Ascending aorta (tissue), 2 donors: ENCODE measurements at regions not wholly inside any gene's neighbourhood (a gene's known extent, or its start where the extent isn't known, plus 50 kb on each side); places are given as distances from the start of the nearest gene placed in this dataset.
"Not testable (repeated sequence)": the region's sequence is repeated elsewhere in the genome, so short reads cannot be mapped to it uniquely, and the experiment has no call there.

Experiments used
- DNase-seq, 2 donors: peaks; one replicate each; pipeline ENCODE4 v3.0.0-alpha.2; 2019; ENCODE audit warnings: low spot score in 2 of 2
- H3K27ac ChIP-seq, 2 donors: fragments of 200-600 bp; sonication (generic); one replicate each; pipeline ENCODE4 v1.5.1; 2016 to 2017; ENCODE audit warnings: mild to moderate bottlenecking in 1 of 2
- H3K27me3 ChIP-seq: fragments of 200-600 bp; sonication (generic); one replicate; pipeline ENCODE4 v1.5.1; 2017
- H3K36me3 ChIP-seq, 2 donors: fragments of 200-600 bp; sonication (generic); one replicate each; pipeline ENCODE4 v1.5.1; 2016
- H3K4me1 ChIP-seq, 2 donors: fragments of 200-600 bp; sonication (generic); one replicate each; pipeline ENCODE4 v1.5.1; 2016 to 2017; ENCODE audit warnings: mild to moderate bottlenecking in 1 of 2
- H3K4me3 ChIP-seq, 2 donors: fragments of 200-600 bp; sonication (generic); one replicate each; pipeline ENCODE4 v1.5.1; 2016 to 2017; ENCODE audit warnings: mild to moderate bottlenecking in 1 of 2
- H3K9me3 ChIP-seq, 2 donors: fragments of 200-600 bp; sonication (generic); one replicate each; pipeline ENCODE4 v1.5.1; 2016
- CTCF ChIP-seq, 3 experiments: fragments of 200-600 bp in 2 of 3; fragments of 450-650 bp in 1 of 3; sonication (generic) in 2 of 3; IDR thresholded peaks; one replicate each; pipeline ENCODE4 v1.5.1; 2016 to 2019; ENCODE audit warnings: antibody characterized with exemption in 3 of 3, mild to moderate bottlenecking in 1 of 3, moderate library complexity in 1 of 3
- intact Hi-C: fragments of 100-400 bp; cut with DNase I; formaldehyde crosslinking; loops from one replicate; pipeline ENCODE4 v1.15.1; 2023

- intact Hi-C loops, result no loop called here
- H3K27me3 ChIP-seq, result no peaks in the 10 kb centered on the region
- H3K4me1 ChIP-seq, result no peaks in the 10 kb centered on the region
- H3K4me3 ChIP-seq, result no peak overlapping the region
- H3K27ac ChIP-seq, result no peak overlapping the region
- H3K9me3 ChIP-seq, result no peaks in the 10 kb centered on the region
- H3K36me3 ChIP-seq, result no peaks in the 10 kb centered on the region
- TF ChIP-seq CTCF (IDR thresholded peaks at IDR 0.05), result no peak
- no peak for DNase-seq
Measured at GRCh38 chr18:6570581-6571238, 156.0 kb upstream of the L3MBTL4 start.

GRCh38 chr18:6571239-6571602 is 156.5 kb upstream of the L3MBTL4 start:
- Histone ChIP-seq H3K4me1 (no peaks in the 10 kb centered on the region), H3K27me3 (no peaks in the 10 kb centered on the region), H3K36me3 (no peaks in the 10 kb centered on the region), H3K4me3 (no peak overlapping the region), H3K27ac (no peak overlapping the region), H3K9me3 (no peaks in the 10 kb centered on the region)
- DNase-seq, result no peak
- TF ChIP-seq CTCF (IDR thresholded peaks at IDR 0.05), result no peak
- intact Hi-C loops, result no loop called here

- DNase-seq, H3K27me3 ChIP-seq, H3K27ac ChIP-seq, H3K36me3 ChIP-seq, H3K9me3 ChIP-seq, H3K4me3 ChIP-seq, H3K4me1 ChIP-seq, intact Hi-C loops: not testable (repeated sequence)
Measured at GRCh38 chr18:6572192-6572591, 157.3 kb upstream of the ARHGAP28 start.

GRCh38 chr18:6574631-6575030 is 154.9 kb upstream of the ARHGAP28 start:
- no peak for TF ChIP-seq CTCF (IDR thresholded peaks at IDR 0.05)
- Histone ChIP-seq H3K27ac (no peak overlapping the region), H3K4me3 (no peak overlapping the region), H3K27me3 (no peaks in the 10 kb centered on the region), H3K4me1 (no peaks in the 10 kb centered on the region), H3K36me3 (no peaks in the 10 kb centered on the region), H3K9me3 (no peaks in the 10 kb centered on the region)
- DNase-seq, result no peak
- intact Hi-C loops, result no loop called here

- Histone ChIP-seq H3K4me3 (no peak overlapping the region), H3K4me1 (no peaks in the 10 kb centered on the region), H3K27ac (no peak overlapping the region), H3K27me3 (no peaks in the 10 kb centered on the region), H3K9me3 (no peaks in the 10 kb centered on the region), H3K36me3 (no peaks in the 10 kb centered on the region)
- TF ChIP-seq CTCF (IDR thresholded peaks at IDR 0.05), result no peak
- intact Hi-C loops, result no loop called here
- DNase-seq, result no peak
Measured at GRCh38 chr18:6575908-6576307, 153.6 kb upstream of the ARHGAP28 start.

GRCh38 chr18:6576718-6577375 is 152.7 kb upstream of the ARHGAP28 start:
- H3K4me3 ChIP-seq, result no peak overlapping the region
- H3K9me3 ChIP-seq, result no peaks in the 10 kb centered on the region
- H3K27ac ChIP-seq, result no peak overlapping the region
- H3K36me3 ChIP-seq, result no peaks in the 10 kb centered on the region
- intact Hi-C loops, result no loop called here
- H3K27me3 ChIP-seq, result no peaks in the 10 kb centered on the region
- no peak for TF ChIP-seq CTCF (IDR thresholded peaks at IDR 0.05)
- no peak for DNase-seq
- H3K4me1 ChIP-seq, result no peaks in the 10 kb centered on the region
